GM23338 (cell line): ENCODE measurements at regions not wholly inside any gene's neighbourhood (a gene's known extent, or its start where the extent isn't known, plus 50 kb on each side); places are given as distances from the start of the nearest gene placed in this dataset.

ENCODE experiments used
- CREB1 ChIP-seq: fragments of 250-450 bp; sonication (Bioruptor Pico); IDR thresholded peaks from 2 replicates; pipeline ENCODE4 v1.5.0; 2020; ENCODE audit warnings: low read depth, mild to moderate bottlenecking, moderate library complexity
- CTCF ChIP-seq, 2 experiments: fragments of 200-600 bp in 1 of 2; sonication (generic) in 1 of 2; conservative IDR thresholded peaks; 2 replicates each; pipeline versions ENCODE4 v1.5.1 to v1.6.1; 2016 to 2017; ENCODE audit warnings: antibody characterized with exemption in 2 of 2, low read depth in 2 of 2, mild to moderate bottlenecking in 2 of 2, moderate library complexity in 1 of 2
- ETS1 ChIP-seq: IDR thresholded peaks from 2 replicates; pipeline ENCODE4 v1.6.1; 2016; ENCODE audit warnings: antibody characterized with exemption
- EZH2 ChIP-seq: fragments of 200-600 bp; sonication (generic); IDR thresholded peaks from one replicate; pipeline ENCODE4 v1.8.0; 2017; ENCODE audit warnings: antibody characterized with exemption, mild to moderate bottlenecking, low read depth; ENCODE audit not compliant: unreplicated experiment
- EZH2phosphoT487 ChIP-seq: fragments of 200-600 bp; sonication (generic); IDR thresholded peaks from one replicate; pipeline ENCODE4 v1.8.1; 2018; ENCODE audit warnings: antibody characterized with exemption; ENCODE audit not compliant: unreplicated experiment
- JUNB ChIP-seq: IDR thresholded peaks from one replicate; pipeline ENCODE4 v1.6.1; 2016; ENCODE audit warnings: antibody characterized with exemption; ENCODE audit not compliant: unreplicated experiment
- NANOG ChIP-seq: IDR thresholded peaks from 2 replicates; pipeline ENCODE4 v1.6.1; 2016; ENCODE audit warnings: antibody characterized with exemption, borderline replicate concordance
- POLR2AphosphoS5 ChIP-seq: IDR thresholded peaks from 2 replicates; pipeline ENCODE4 v1.6.1; 2016; ENCODE audit warnings: antibody characterized with exemption, low read depth
- REST ChIP-seq: IDR thresholded peaks from one replicate; pipeline ENCODE4 v1.6.1; 2018; ENCODE audit warnings: antibody characterized with exemption; ENCODE audit not compliant: unreplicated experiment
- ZNF114 ChIP-seq: fragments of 250-450 bp; sonication (Bioruptor Pico); IDR thresholded peaks from 2 replicates; pipeline ENCODE4 v1.5.0; 2020; ENCODE audit warnings: mild to moderate bottlenecking, moderate library complexity
- ZNF331 ChIP-seq: fragments of 250-450 bp; sonication (Bioruptor Pico); IDR thresholded peaks from 2 replicates; pipeline ENCODE4 v1.5.0; 2020; ENCODE audit warnings: low read depth, mild to moderate bottlenecking, moderate library complexity

- TF ChIP-seq POLR2AphosphoS5 (no peak), CTCF (conservative IDR thresholded peaks at IDR 0.05; ENCODE audit: low read depth in 2 of 2) (no peak), REST (no peak), EZH2 (no peak), ZNF331 (CRISPR knock-in tag) (no peak), NANOG (no peak), CREB1 (CRISPR knock-in tag) (no peak), JUNB (no peak), ZNF114 (CRISPR knock-in tag) (no peak), EZH2phosphoT487 (no peak), ETS1 (no peak)
Measured at GRCh38 chr2:122213312-122213711, 457.9 kb downstream of the TSN start.
